Lower lobe of right lung (tissue), 2 donors: ENCODE measurements at regions not wholly inside any gene's neighbourhood (a gene's known extent, or its start where the extent isn't known, plus 50 kb on each side); places are given as distances from the start of the nearest gene placed in this dataset.

Source experiments
- ATAC-seq, 2 donors: fragments of 200-7000 bp; cut with Tn5 transposase; one replicate each; pipeline ENCODE4 v1.9.1; 2020 to 2022; ENCODE audit warnings: mild to moderate bottlenecking in 2 of 2, moderate library complexity in 2 of 2
- DNase-seq: peaks from one replicate; pipeline ENCODE4 v3.0.0-alpha.2; 2020
- H3K27ac ChIP-seq: fragments of 200-600 bp; one replicate; pipeline ENCODE4 v1.8.0; 2022
- H3K27me3 ChIP-seq: fragments of 200-600 bp; one replicate; pipeline ENCODE4 v1.8.0; 2022; ENCODE audit warnings: low read depth
- H3K36me3 ChIP-seq: fragments of 200-600 bp; one replicate; pipeline ENCODE4 v1.8.0; 2022; ENCODE audit warnings: mild to moderate bottlenecking
- H3K4me1 ChIP-seq: fragments of 200-600 bp; one replicate; pipeline ENCODE4 v1.8.0; 2022
- H3K4me3 ChIP-seq: fragments of 200-600 bp; one replicate; pipeline ENCODE4 v1.8.0; 2022; ENCODE audit warnings: mild to moderate bottlenecking
- H3K9me3 ChIP-seq: fragments of 200-600 bp; one replicate; pipeline ENCODE4 v1.8.0; 2022
- intact Hi-C: fragments of 100-400 bp; cut with DNase I; formaldehyde crosslinking; loops from one replicate; pipeline ENCODE4 v1.11.0; 2022
- TF ChIP-seq, protein P1 (sequence below): fragments of 200-600 bp; IDR thresholded peaks from one replicate; pipeline ENCODE4 v1.8.0; 2022; ENCODE audit warnings: antibody characterized with exemption, mild to moderate bottlenecking
- donor health status: DM: no; HTN: yes; CAD: no; lungs with severe emphysema.

DNA sequence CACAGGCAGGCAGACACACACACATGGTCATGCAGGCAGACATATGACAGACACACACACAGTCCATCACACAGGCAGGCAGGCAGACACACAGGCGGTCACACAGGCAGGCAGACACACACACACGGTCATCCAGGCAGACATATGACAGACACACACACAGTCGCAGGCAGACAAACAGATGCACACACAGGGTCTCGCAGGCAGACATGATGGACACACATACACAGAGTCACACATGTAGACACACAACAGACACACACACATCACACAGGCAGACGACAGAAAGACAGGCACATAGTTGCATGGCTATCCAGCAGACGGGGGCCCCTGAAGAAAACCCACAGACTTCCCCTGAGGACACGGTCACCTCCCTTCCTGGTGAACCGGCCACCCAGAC, 135.4 kb downstream of the NCOR2 start:
- intact Hi-C loops: no loop called here
- peak overlapping the region; percentile 39 for H3K27ac ChIP-seq

GRCh38 chr12:124430491-124430890, 135.6 kb downstream of the RFLNA start:
- no peak overlapping the region for H3K4me3 ChIP-seq
- peaks cover 48% of the 10 kb centered on the region for H3K36me3 ChIP-seq
- H3K27ac ChIP-seq: no peak overlapping the region
- ATAC-seq (no peak), DNase-seq (no peak)
- no peaks in the 10 kb centered on the region for H3K9me3 ChIP-seq
- H3K4me1 ChIP-seq: peaks cover 50% of the 10 kb centered on the region
- intact Hi-C loops: no loop called here
- H3K27me3 ChIP-seq: no peaks in the 10 kb centered on the region
- TF ChIP-seq, protein P1, sequence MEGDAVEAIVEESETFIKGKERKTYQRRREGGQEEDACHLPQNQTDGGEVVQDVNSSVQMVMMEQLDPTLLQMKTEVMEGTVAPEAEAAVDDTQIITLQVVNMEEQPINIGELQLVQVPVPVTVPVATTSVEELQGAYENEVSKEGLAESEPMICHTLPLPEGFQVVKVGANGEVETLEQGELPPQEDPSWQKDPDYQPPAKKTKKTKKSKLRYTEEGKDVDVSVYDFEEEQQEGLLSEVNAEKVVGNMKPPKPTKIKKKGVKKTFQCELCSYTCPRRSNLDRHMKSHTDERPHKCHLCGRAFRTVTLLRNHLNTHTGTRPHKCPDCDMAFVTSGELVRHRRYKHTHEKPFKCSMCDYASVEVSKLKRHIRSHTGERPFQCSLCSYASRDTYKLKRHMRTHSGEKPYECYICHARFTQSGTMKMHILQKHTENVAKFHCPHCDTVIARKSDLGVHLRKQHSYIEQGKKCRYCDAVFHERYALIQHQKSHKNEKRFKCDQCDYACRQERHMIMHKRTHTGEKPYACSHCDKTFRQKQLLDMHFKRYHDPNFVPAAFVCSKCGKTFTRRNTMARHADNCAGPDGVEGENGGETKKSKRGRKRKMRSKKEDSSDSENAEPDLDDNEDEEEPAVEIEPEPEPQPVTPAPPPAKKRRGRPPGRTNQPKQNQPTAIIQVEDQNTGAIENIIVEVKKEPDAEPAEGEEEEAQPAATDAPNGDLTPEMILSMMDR: no peak

More for the DNA sequence above, 135.4 kb downstream of the NCOR2 start:
- TF ChIP-seq, protein P1: no peak
- no peaks in the 10 kb centered on the region for H3K9me3 ChIP-seq
- no peaks in the 10 kb centered on the region for H3K27me3 ChIP-seq
- H3K36me3 ChIP-seq: peaks cover 48% of the 10 kb centered on the region
- peaks cover 45% of the 10 kb centered on the region for H3K4me1 ChIP-seq
- no peak for ATAC-seq
- no peak for DNase-seq
- H3K4me3 ChIP-seq: no peak overlapping the region

- Histone ChIP-seq H3K4me1 (peaks cover 53% of the 10 kb centered on the region), H3K27me3 (no peaks in the 10 kb centered on the region), H3K27ac (peak overlapping the region; percentile 64), H3K36me3 (peaks cover 55% of the 10 kb centered on the region), H3K9me3 (no peaks in the 10 kb centered on the region), H3K4me3 (no peak overlapping the region)
- TF ChIP-seq, protein P1: no peak
- no peak for ATAC-seq
- intact Hi-C loops: no loop called here
- no peak for DNase-seq
These were observed 134.6 kb downstream of the RFLNA start for GRCh38 chr12:124429535-124429934.

DNA sequence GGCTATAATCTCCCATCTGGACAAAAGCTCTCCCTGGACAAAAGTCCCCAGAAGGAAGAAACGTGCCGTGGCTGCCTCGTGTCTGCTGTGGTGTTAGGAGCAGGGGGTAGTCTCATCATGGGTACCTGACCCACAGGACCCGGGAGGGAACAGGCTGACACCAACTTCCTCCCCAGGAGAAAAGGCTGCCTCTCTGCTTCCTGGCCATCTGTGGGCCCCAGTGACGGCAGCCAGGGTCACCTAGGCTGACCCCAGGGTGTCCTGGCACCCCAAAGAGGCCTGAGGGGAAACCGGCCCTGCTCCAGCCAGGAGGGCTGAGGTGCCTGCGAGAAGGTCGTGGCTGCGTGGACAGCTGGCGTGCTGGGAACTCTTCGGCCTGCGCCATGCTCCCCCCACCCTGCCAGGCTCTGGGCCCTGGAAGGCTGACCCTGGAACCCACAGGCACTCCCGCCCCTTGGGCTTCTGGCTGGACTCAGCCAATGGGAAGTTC, 133.9 kb downstream of the RFLNA start:
- peaks cover 61% of the 10 kb centered on the region for H3K36me3 ChIP-seq
- H3K4me1 ChIP-seq: peaks cover 60% of the 10 kb centered on the region
- peak; percentile 4 to 29 for ATAC-seq
- no peaks in the 10 kb centered on the region for H3K27me3 ChIP-seq
- DNase-seq: no peak
- peak overlapping the region; percentile 64 for H3K27ac ChIP-seq
- no peaks in the 10 kb centered on the region for H3K9me3 ChIP-seq
- TF ChIP-seq, protein P1: no peak
- no peak overlapping the region for H3K4me3 ChIP-seq
- intact Hi-C loops: no loop called here

- no peaks in the 10 kb centered on the region for H3K27me3 ChIP-seq
- H3K9me3 ChIP-seq: no peaks in the 10 kb centered on the region
- no peak for DNase-seq
- H3K27ac ChIP-seq: peak overlapping the region; percentile 64
- TF ChIP-seq, protein P1: no peak
- H3K4me1 ChIP-seq: peaks cover 63% of the 10 kb centered on the region
- peaks cover 61% of the 10 kb centered on the region for H3K36me3 ChIP-seq
- ATAC-seq: no peak
- no peak overlapping the region for H3K4me3 ChIP-seq
- intact Hi-C loops: no loop called here
These were observed 133.4 kb downstream of the RFLNA start for GRCh38 chr12:124428136-124428791.
